NCI-H187 (cell line): ENCODE measurements at regions not wholly inside any gene's neighbourhood (a gene's known extent, or its start where the extent isn't known, plus 50 kb on each side); places are given as distances from the start of the nearest gene placed in this dataset.

ENCODE experiments used
- DNase-seq, 2 experiments: peaks; one replicate each; lab custom pipeline; 2025; lab: John Stamatoyannopoulos, UW

DNA sequence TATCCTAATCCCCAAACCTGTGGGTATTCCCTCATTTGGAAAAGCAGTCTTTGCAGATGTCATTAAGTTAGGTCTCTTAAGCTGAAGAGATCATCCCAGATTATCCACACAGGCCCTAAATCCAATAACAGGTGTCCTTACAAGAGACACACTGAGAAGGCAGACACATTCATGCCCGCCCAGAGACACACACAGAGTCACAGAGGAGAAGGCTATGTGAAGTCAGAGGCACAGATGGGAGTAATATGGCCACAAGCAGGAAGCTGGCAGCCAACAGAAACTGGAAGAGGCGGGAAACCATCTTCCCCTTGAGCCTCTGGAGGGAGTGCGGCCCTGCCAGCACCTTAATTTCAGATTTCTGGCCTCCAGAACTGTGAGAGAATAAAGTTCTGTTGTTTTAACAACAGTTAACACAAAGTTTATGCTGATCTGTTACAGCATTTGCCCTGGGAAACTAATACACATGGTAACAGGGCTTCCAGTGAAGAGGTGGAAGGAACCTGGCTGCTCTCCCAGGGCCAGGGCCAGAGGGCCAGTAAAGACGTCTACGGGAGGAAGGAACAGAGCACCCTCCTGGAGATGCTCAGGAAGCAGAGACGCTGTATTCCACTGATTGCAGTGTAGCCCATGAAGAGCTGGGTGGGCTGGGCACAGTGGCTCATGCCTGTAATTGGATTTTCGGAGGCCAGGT lies 217.5 kb downstream of the GLI2 start:
- no peak for DNase-seq

- DNase-seq: no peak
These were observed 218.3 kb downstream of the GLI2 start for GRCh38 chr2:120953843-120954584.

DNA sequence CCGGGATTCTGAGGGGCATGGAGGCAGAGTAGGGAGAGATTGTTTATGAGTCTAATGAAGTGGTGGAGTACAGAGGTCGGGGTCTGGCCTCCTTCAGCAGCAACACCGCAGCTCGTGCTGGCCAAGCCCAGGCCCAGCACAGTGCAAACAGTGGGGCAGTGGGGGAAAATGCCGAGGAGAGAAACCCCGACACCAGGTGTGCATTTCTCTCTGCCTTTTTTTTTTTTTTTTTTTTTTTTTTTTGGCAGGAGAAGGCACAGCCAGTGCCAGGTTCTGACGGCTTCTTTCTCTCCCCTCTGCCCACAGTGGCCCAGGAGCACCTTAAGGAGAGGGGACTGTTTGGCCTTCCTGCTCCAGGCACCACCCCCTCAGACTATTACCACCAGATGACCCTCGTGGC lies 219.3 kb downstream of the GLI2 start:
- DNase-seq: no peak

GRCh38 chr2:120955427-120955826 lies 219.8 kb downstream of the GLI2 start:
- no peak for DNase-seq

GRCh38 chr2:120956486-120957156 lies 221.0 kb downstream of the GLI2 start:
- no peak for DNase-seq

DNA sequence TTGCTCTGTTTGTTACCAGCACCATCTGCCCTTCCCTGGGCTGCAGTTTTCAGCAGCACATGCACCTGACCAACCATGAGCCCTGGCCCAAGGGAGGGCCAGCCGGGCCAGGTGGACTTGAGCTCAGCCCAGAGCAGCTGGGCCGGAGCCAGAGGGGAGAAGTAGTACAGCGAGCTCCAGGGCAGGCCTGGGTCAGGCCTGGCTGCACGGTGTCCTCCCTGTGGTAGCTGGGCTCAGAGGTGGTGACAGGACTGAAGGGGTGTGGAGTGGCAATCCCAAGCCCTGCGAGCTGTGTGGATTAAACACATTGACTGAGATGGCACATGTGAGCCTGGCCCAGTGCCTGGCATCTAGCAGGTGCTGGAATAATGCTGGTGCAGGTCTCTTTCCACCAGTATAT lies 222.2 kb downstream of the GLI2 start:
- DNase-seq: no peak

GRCh38 chr2:120958623-120959366 lies 223.1 kb downstream of the GLI2 start:
- no peak for DNase-seq

GRCh38 chr2:120959426-120959825 lies 223.8 kb downstream of the GLI2 start:
- DNase-seq: no peak

- no peak for DNase-seq
These were observed 225.2 kb downstream of the GLI2 start for GRCh38 chr2:120960770-120961366.

DNA sequence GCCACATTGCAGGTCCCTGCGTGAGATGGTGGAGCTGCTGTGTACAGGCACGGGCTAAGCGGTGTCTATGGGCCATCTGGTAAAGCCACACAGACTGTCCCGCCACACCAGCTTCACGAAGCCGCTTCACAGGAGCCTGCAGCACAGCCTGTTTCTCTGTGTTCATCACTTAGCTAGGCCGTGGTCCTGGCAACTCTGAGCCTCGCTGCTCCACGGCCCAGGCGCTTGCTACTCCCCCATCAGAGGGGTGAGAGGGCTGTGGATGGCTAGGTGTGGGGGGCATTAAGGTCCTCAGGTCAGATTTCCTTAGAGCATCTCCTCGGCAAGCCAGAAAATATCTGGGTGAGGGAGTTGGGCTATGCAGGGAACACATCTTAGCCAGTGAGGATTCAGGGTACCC lies 225.7 kb downstream of the GLI2 start:
- no peak for DNase-seq

DNA sequence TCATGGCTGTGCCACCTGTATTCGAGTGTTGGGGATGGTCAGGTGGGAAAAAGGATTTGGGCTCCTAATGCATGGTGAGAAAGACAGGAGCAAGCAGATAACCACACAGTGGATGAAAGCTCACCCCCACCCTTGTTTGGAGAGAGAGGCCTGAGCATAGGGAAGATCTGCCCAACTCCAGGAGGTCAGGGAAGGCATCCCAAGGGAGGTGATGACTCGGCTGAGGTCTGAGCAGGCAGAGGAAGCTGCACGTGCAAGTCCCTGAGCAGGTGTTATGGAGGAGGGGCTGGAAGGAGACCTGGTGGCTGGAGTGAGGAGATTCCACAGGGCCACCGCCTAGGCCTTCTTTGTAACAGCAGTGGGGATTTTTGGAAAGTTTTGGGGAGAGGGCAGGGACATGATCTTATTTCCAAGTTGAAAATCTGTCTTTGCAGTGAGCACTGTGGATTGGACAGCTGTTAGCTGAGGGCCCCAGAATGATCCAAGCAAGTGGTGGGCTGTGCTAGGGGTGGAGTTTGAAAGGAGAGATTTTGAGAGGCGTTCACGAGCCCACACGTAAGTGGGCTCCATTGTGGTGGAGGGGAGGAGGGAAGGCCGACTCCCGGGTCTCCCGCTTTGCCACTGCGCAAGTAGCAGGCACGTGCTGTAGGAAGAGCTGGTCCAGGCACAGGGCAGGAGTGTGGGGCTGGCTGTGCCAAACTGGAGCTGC lies 228.5 kb downstream of the GLI2 start:
- no peak for DNase-seq

GRCh38 chr2:120964819-120965218 lies 229.2 kb downstream of the GLI2 start:
- no peak for DNase-seq

- DNase-seq: no peak
These were observed 231.0 kb downstream of the GLI2 start for GRCh38 chr2:120966510-120967254.

- no peak for DNase-seq
These were observed 232.8 kb downstream of the GLI2 start for GRCh38 chr2:120968307-120969015.

- DNase-seq: no peak
These were observed 234.1 kb downstream of the GLI2 start for GRCh38 chr2:120969613-120970355.

- no peak for DNase-seq
These were observed 236.2 kb downstream of the GLI2 start for GRCh38 chr2:120971866-120972265.

GRCh38 chr2:120972286-120972685 lies 236.6 kb downstream of the GLI2 start:
- DNase-seq: no peak

GRCh38 chr2:120973196-120973595 lies 237.5 kb downstream of the GLI2 start:
- no peak for DNase-seq

DNA sequence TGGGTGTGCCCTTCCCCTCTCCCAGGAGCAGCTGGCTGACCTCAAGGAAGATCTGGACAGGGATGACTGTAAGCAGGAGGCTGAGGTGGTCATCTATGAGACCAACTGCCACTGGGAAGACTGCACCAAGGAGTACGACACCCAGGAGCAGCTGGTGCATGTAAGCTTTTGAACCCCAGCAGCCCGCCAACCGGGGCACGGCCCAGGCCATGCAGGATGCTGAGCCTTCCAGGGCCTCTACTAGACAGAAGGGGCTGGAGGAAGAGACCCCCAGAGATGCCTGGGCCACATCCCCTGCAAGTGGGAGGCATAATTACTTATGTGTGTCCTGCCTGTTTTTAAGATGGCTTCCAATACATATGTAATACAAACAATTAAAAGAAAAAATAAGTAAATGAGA lies 239.3 kb downstream of the GLI2 start:
- no peak for DNase-seq
